IPS-NIHi11 (cell line): ENCODE measurements at regions not wholly inside any gene's neighbourhood (a gene's known extent, or its start where the extent isn't known, plus 50 kb on each side); places are given as distances from the start of the nearest gene placed in this dataset.
"Not testable (repeated sequence)": the region's sequence is repeated elsewhere in the genome, so short reads cannot be mapped to it uniquely, and the experiment has no call there.

Experiments
- DNase-seq: peaks from one replicate; pipeline ENCODE4 v3.0.0; 2012; ENCODE audit warnings: mixed read lengths, low spot score

DNA sequence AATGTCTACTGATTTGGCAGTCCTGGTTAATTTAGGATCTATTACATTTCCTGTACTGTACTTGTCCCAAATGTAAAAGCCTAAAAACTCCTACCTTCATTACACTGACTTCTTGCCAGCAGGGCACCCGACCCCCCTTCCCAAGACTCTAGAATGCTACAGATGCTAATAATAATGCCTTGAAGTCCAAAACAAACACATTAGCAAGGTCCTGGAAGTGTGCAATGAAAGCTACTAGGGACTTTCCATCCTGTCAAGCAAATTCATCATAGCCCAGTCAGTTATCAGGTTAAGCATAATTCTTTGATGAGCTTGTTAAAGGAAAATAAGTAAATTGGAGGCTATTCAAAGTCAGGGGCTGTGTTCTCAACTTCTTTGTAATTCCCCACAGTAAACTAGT is 115.3 kb upstream of the RBBP8 start:
- no peak for DNase-seq

GRCh38 chr18:22822024-22822423 is 111.1 kb upstream of the RBBP8 start:
- peak; percentile 50 for DNase-seq

DNA sequence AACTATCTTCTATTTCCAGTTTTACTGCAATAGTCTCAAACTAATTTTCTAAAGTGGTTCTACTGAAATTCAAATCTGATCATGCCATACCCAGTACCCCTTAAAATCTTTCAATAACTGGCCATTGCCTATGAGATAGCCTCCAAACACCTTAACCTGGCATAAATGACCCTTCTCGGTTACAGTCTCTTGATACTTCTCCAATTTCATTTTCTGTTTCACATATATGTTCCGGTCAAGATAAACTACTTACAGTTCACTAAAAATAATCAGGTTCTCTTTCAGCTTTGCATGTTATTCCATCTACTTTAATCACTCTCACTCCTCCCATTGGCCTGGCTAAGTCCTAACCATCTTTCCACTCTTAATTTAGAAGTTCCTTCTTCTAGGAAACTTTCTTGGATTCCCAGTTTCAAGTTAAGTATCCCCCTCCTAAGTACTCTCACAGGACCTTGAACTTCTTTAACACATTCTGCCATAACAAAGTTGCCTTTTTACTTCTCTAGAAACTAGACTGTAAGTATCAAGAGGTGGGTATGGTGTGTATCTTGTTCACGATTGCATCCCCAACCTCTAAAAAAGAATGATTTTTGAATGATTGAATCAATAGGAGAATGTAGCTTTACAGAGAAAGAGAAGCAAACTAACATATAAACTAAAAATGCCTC is 110.2 kb upstream of the RBBP8 start:
- DNase-seq: no peak

DNA sequence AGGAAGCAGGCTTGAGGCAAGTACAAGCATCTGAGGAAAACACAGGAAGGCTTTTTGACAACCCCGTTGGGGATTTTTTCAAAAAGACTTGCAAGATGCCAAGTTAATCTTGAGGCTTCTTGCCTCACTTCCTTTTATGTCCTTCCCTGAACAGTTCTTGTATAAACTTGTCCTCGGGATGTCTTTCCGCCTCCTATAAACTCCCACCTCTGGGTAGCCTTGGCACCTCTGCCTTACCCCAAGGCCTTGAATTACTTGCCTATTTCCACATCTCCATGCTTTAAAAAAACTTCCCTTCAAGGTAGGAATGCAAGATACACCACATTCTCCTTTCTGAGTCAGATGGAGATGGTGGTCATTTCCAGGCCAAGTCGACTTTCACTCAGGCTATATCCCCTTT is 106.4 kb upstream of the RBBP8 start:
- DNase-seq: no peak

DNA sequence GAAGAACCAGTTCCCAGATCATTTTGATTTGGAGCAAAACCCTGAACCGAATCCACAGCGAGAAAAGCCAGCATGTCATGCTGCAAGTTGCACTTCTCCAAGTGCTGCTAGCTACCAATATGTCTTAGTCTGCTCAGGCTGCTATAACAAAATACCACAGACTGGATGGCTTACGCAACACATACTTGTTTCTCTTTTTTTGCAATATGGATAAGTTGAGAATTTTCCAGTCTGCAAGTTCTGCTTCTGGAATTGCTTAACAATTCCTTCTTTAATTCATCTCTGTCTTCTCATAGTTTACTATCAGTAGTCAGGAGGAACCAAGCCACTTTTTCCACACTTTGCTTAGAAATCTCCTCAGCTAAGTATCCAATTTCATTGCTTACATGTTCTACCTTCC is 105.9 kb upstream of the RBBP8 start:
- DNase-seq: no peak

- DNase-seq: no peak
These were observed 105.4 kb upstream of the RBBP8 start for GRCh38 chr18:22827741-22828140.

- no peak for DNase-seq
These were observed 105.0 kb upstream of the RBBP8 start for GRCh38 chr18:22828171-22828570.

DNA sequence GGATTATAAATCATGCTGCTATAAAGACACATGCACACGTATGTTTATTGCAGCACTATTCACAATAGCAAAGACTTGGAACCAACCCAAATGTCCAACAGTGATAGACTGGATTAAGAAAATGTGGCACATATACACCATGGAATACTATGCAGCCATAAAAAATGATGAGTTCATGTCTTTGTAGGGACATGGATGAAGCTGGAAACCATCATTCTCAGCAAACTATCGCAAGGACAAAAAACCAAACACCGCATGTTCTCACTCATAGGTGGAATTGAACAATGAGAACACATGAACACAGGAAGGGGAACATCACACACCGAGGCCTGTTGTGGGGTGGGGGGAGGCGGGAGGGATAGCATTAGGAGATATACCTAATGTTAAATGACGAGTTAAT is 104.5 kb upstream of the RBBP8 start:
- not testable (repeated sequence) for DNase-seq

DNA sequence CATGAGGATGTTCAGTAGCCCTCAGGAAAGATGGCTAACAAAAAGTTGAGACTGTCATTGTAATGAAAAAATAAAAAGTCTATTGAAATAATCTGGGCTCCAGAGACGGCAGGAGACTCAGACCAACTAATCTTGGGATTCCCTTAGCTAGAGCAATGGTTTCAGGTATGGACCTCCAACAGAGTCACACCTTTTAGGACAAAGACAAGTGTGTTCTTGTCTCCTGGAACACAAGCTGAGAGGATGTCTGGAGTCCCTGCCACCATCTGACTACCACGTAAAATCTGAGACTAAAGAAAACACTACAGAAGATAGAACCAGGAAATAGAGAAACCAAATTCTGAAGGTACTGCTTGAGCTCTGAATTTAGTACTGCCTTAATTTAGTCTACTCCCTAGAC is 103.3 kb upstream of the RBBP8 start:
- no peak for DNase-seq

- no peak for DNase-seq
These were observed 102.6 kb upstream of the RBBP8 start for GRCh38 chr18:22830511-22830910.

DNA sequence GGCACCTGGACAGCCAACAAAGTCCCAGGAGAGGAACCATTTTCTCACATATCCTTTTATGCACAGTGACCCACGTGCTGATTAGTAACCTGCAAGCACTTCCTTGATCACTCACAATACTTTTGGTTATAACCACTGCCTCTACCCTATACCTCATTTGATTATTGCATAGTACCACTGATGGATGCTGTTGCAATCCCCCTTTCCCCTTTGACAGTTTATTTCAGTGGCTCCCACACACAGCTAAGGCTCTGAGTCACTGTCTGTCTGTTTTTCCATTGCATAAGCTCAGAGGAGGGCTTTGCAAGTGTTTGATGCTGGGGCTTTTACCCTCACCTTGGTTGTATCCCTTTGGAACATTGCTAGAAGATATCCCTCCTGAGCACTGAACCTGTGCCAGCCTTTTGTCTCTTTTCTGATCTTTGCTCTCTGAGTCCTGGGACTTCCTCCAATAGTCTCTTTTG is 101.7 kb upstream of the RBBP8 start:
- DNase-seq: no peak

DNA sequence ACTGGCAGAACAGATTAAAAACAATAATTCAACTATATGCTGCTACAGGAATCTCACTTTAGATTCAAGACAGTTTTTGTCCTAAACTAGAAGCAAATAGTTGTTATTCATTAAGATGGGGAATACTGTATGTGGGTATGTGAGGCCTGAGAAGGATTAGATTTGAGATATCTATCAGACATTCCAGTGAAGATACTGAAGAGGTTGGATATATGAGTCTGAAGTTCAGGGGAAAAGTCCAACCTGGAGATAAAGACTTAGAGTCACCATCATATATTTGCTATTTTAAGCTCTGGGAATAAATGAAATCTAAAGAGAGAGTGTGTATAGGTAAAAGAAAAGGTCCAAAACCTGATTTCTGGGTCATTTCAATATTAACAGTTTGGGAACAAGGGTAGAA is 96.2 kb upstream of the RBBP8 start:
- DNase-seq: no peak

- no peak for DNase-seq
These were observed 94.9 kb upstream of the RBBP8 start for GRCh38 chr18:22838221-22838620.

DNA sequence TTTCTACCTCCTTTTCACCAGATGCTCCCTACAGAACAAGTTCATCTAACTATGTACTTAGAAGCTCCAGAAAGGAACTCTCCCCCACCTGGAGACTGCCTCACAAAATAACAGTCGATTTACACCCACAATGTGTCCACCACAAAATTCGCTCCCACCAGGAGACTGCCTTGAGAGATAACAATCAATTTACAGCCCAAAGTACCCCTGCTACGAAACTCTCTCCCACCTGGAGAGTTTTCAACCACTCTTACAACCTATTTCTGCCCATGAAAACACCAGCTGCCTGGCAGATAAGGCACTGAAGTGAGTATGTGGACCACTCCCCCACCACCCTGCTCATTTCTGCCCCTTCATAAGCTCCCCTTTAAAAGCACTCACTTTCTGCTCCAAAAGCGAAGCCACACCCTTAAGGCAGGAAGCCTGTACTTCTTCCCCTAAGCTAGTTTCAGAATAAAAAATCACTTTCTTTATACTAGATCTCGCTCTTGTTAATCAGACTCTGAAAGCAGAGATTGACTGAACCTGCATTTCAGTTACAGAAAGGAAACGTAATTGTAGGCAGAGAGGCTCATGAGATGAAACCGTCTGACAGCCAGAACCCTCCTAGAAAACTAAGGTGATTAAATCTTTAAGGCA is 94.4 kb upstream of the RBBP8 start:
- no peak for DNase-seq

DNA sequence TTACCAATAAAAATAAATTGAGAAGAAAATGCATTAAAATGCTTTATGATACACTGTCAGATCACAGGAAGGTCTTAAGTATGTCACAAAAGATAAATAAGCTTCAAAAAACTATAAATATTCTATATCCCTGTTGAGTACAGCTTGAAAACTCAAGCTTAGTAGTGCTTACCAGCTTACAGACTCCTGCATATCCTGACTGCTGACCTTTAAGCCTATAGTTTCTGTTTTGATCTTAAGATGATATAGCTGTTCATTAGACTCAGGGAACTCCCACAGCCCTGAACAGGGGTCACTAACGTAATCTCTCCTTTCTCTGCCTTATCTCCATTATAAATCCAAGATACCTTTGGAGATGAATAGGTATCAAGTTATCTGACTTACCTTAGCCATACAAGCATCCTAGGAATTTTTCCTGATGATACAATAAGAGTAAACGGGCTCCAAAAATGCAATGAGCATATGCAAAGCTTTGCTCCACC is 93.7 kb upstream of the RBBP8 start:
- no peak for DNase-seq

DNA sequence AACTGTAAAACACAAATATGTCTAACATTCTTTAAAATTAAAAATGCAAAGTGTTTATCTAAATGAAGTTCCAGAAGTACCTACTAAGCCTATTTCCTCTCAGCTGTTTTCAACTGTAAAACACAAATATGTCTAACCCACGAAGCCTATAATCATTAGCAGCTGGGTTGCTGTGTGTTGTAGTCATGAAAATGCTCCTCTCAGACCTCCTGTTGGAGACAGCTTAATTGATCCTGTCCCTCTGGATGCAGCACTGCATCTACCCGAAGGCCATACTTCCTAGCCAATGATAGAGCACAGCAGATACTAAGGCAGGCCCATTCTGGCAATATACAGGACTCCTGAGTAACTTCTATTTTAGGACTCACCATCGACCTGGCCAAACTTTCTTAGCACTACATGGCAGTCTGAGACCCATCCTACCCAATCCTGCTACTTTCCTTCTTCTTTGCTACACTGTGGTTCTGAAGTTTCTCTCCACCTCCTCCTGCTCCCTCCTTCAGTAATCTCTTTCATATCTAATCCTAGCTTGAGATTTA is 92.5 kb upstream of the RBBP8 start:
- DNase-seq: no peak

GRCh38 chr18:22841840-22842239 is 91.3 kb upstream of the RBBP8 start:
- DNase-seq: no peak

- no peak for DNase-seq
These were observed 88.9 kb upstream of the RBBP8 start for GRCh38 chr18:22844190-22844589.

DNA sequence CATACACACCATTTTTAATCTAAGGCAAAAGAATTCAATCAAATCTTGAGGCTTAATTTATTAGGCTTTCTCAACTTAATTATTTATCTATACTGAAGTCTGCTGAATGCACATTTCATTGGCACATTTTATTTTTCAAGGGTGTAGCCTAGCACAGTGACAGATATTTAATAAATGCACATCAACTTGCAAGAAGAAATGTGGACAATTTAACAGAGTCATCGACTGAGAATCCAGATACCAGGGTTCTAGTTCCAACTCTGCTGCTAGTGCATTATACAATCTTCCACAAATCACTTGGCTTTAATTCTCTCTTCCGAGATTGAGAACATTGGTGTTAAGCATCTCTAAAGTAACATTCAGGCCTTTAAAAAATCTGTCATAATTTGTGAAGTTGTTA is 88.5 kb upstream of the RBBP8 start:
- DNase-seq: no peak

- peak; percentile 24 for DNase-seq
These were observed 86.9 kb upstream of the RBBP8 start for GRCh38 chr18:22846088-22846683.

- no peak for DNase-seq
These were observed 86.4 kb upstream of the RBBP8 start for GRCh38 chr18:22846697-22847096.

- peak; percentile 22 for DNase-seq
These were observed 85.7 kb upstream of the RBBP8 start for GRCh38 chr18:22847392-22847791.

DNA sequence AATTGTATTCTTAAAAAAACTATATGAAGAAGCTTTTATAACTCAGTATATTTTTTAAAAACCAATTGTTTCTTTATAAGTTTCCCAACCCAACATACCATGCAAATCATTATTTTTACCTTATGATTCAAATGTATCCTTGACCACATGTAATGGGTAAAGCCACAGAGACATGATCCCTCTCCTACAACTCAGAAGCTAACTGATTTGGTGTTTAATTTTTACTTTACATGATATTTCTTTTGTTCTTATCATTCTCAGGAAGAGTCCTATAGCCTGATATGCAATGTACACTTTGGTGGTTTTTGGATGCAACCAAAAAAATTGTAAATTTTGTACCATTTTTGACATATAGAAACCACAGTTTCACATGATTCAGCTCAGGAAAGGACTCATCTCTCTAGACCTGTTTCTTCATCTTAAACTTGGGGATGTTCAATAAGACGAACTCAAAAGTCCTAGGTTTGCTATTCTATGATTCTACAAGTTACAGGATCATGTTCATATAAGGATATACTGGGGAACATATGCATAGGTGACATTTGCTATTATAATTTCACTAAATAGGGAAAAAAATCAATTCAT is 85.2 kb upstream of the RBBP8 start:
- no peak for DNase-seq
